ENCODE measurements at regions not wholly inside any gene's neighbourhood (a gene's known extent, or its start where the extent isn't known, plus 50 kb on each side); places are given as distances from the start of the nearest gene placed in this dataset.

DNA sequence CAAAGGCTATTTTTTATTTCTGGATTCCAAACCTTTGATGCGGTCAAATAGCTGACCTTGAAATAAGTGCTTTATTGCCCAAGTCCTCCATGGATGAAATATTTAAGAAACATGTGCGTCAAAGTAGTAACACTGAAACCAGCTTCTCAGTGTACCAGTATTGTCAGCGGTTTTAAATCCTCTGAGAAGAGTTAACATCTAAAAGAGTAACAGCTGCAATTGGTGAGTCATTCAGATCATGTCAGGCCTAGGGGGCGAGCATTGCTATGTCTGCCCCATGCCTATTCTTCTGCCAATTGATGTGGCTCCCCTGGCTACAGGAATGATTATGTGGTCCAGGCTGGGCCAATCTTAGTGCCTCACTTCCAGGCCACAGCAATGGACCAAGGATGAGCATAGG lies 263.3 kb upstream of the SORL1-AS1 start:
- TF ChIP-seq, protein P1, sequence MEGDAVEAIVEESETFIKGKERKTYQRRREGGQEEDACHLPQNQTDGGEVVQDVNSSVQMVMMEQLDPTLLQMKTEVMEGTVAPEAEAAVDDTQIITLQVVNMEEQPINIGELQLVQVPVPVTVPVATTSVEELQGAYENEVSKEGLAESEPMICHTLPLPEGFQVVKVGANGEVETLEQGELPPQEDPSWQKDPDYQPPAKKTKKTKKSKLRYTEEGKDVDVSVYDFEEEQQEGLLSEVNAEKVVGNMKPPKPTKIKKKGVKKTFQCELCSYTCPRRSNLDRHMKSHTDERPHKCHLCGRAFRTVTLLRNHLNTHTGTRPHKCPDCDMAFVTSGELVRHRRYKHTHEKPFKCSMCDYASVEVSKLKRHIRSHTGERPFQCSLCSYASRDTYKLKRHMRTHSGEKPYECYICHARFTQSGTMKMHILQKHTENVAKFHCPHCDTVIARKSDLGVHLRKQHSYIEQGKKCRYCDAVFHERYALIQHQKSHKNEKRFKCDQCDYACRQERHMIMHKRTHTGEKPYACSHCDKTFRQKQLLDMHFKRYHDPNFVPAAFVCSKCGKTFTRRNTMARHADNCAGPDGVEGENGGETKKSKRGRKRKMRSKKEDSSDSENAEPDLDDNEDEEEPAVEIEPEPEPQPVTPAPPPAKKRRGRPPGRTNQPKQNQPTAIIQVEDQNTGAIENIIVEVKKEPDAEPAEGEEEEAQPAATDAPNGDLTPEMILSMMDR (IDR thresholded peaks at IDR 0.05): no peak
- TF ChIP-seq EZH2phosphoT487 (IDR thresholded peaks at IDR 0.05): no peak
